GM12875 (cell line): ENCODE measurements at regions not wholly inside any gene's neighbourhood (a gene's known extent, or its start where the extent isn't known, plus 50 kb on each side); places are given as distances from the start of the nearest gene placed in this dataset.
"Not testable (repeated sequence)": the region's sequence is repeated elsewhere in the genome, so short reads cannot be mapped to it uniquely, and the experiment has no call there.

ENCODE experiments used
- H3K4me3 ChIP-seq: one replicate; pipeline ENCODE4 v1.5.1; 2011; ENCODE audit warnings: low read depth, low read length, control low read depth
- CTCF ChIP-seq: IDR thresholded peaks from 2 replicates; pipeline ENCODE4 v1.5.1; 2011; ENCODE audit warnings: low read depth, mild to moderate bottlenecking, control low read depth, inconsistent platforms, low read length, moderate library complexity, borderline replicate concordance; ENCODE audit not compliant: insufficient read depth

- TF ChIP-seq CTCF = no peak
These were observed 192.6 kb downstream of the ESM1 start for GRCh38 chr5:54792611-54793404.

GRCh38 chr5:54787910-54788309 lies 197.5 kb downstream of the ESM1 start:
- not testable (repeated sequence) for H3K4me3 ChIP-seq

More at GRCh38 chr5:54792611-54793404, 192.6 kb downstream of the ESM1 start:
- H3K4me3 ChIP-seq = no peak overlapping the region

GRCh38 chr5:54785729-54786591 lies 199.4 kb downstream of the ESM1 start:
- no peak overlapping the region for H3K4me3 ChIP-seq
- no peak for TF ChIP-seq CTCF

GRCh38 chr5:54778783-54779182 lies 206.6 kb downstream of the ESM1 start:
- TF ChIP-seq CTCF = no peak
- H3K4me3 ChIP-seq = no peak overlapping the region

GRCh38 chr5:54775645-54776044 lies 209.7 kb downstream of the ESM1 start:
- no peak for TF ChIP-seq CTCF

GRCh38 chr5:54774281-54775170 lies 210.9 kb downstream of the ESM1 start:
- no peak overlapping the region for H3K4me3 ChIP-seq
- no peak for TF ChIP-seq CTCF

More at GRCh38 chr5:54775645-54776044, 209.7 kb downstream of the ESM1 start:
- H3K4me3 ChIP-seq = no peak overlapping the region

GRCh38 chr5:54772684-54773083 lies 212.7 kb downstream of the ESM1 start:
- no peak overlapping the region for H3K4me3 ChIP-seq
- TF ChIP-seq CTCF = no peak
